Osteoblast (primary cell): ENCODE measurements at regions not wholly inside any gene's neighbourhood (a gene's known extent, or its start where the extent isn't known, plus 50 kb on each side); places are given as distances from the start of the nearest gene placed in this dataset.

Source experiments
- DNase-seq: peaks from one replicate; pipeline ENCODE4 v3.0.0; 2011; ENCODE audit warnings: low spot score, mixed read lengths; ENCODE audit not compliant: insufficient read length; ENCODE audit errors: missing footprints
- H2AFZ ChIP-seq: 2 replicates; pipeline ENCODE4 v1.6.0; 2011; ENCODE audit warnings: mild to moderate bottlenecking, low read length
- H3K27ac ChIP-seq: 2 replicates; pipeline ENCODE4 v1.5.1; 2011; ENCODE audit warnings: mild to moderate bottlenecking, low read depth, low read length, moderate library complexity
- H3K27me3 ChIP-seq: 2 replicates; pipeline ENCODE4 v1.6.0; 2012; ENCODE audit warnings: mild to moderate bottlenecking, control low read depth, inconsistent platforms, low read length, moderate library complexity; ENCODE audit not compliant: insufficient read depth
- H3K36me3 ChIP-seq: 2 replicates; pipeline ENCODE4 v1.5.1; 2011; ENCODE audit warnings: mild to moderate bottlenecking, low read length, control low read depth, moderate library complexity; ENCODE audit not compliant: insufficient read depth
- H3K4me1 ChIP-seq: 2 replicates; pipeline ENCODE4 v1.5.1; 2011; ENCODE audit warnings: mild to moderate bottlenecking, low read length, control low read depth, moderate library complexity; ENCODE audit not compliant: insufficient read depth
- H3K4me2 ChIP-seq: 2 replicates; pipeline ENCODE4 v1.6.0; 2011; ENCODE audit warnings: mild to moderate bottlenecking, low read length; ENCODE audit not compliant: insufficient read depth
- H3K4me3 ChIP-seq: fragments of 200-600 bp; sonication (generic); 3 replicates; pipeline ENCODE4 v1.5.1; 2012; ENCODE audit warnings: mild to moderate bottlenecking, low read length, inconsistent platforms; ENCODE audit not compliant: insufficient read depth
- H3K79me2 ChIP-seq: 2 replicates; pipeline ENCODE4 v1.6.0; 2012; ENCODE audit warnings: mild to moderate bottlenecking, low read length, control low read depth, inconsistent platforms; ENCODE audit not compliant: insufficient read depth
- H3K9me3 ChIP-seq: 2 replicates; pipeline ENCODE4 v1.5.1; 2011; ENCODE audit warnings: low read depth, low read length, control low read depth
- H4K20me1 ChIP-seq: 2 replicates; pipeline ENCODE4 v1.6.0; 2012; ENCODE audit warnings: mild to moderate bottlenecking, low read length, control low read depth; ENCODE audit not compliant: insufficient read depth
- CTCF ChIP-seq: IDR thresholded peaks from 2 replicates; pipeline ENCODE4 v1.5.1; 2011; ENCODE audit warnings: mild to moderate bottlenecking, low read depth, low read length, moderate library complexity; ENCODE audit errors: extremely low read depth

- Histone ChIP-seq H3K4me3 (no peak overlapping the region), H3K79me2 (no peaks in the 10 kb centered on the region), H3K4me1 (no peaks in the 10 kb centered on the region), H3K36me3 (no peaks in the 10 kb centered on the region), H4K20me1 (no peaks in the 10 kb centered on the region), H3K4me2 (no peak overlapping the region), H3K9me3 (no peaks in the 10 kb centered on the region), H3K27me3 (no peaks in the 10 kb centered on the region), H2AFZ (no peak overlapping the region), H3K27ac (no peak overlapping the region)
- no peak for DNase-seq
- no peak for TF ChIP-seq CTCF
Observed at GRCh38 chr13:76067850-76068249, 431.7 kb downstream of the LMO7 start.

- DNase-seq, result no peak
- H3K79me2 ChIP-seq, result no peaks in the 10 kb centered on the region
- H3K27me3 ChIP-seq, result no peaks in the 10 kb centered on the region
- no peak overlapping the region for H3K4me3 ChIP-seq
- TF ChIP-seq CTCF, result no peak
- H3K9me3 ChIP-seq, result no peaks in the 10 kb centered on the region
- no peaks in the 10 kb centered on the region for H3K4me1 ChIP-seq
- no peak overlapping the region for H3K4me2 ChIP-seq
- H4K20me1 ChIP-seq, result no peaks in the 10 kb centered on the region
- no peak overlapping the region for H3K27ac ChIP-seq
- H2AFZ ChIP-seq, result no peak overlapping the region
- H3K36me3 ChIP-seq, result no peaks in the 10 kb centered on the region
Observed at GRCh38 chr13:76053181-76053580, 417.1 kb downstream of the LMO7 start.

GRCh38 chr13:76049376-76049746, 413.2 kb downstream of the LMO7 start:
- no peak overlapping the region for H3K4me2 ChIP-seq
- no peaks in the 10 kb centered on the region for H4K20me1 ChIP-seq
- H3K27ac ChIP-seq, result no peak overlapping the region
- no peak for TF ChIP-seq CTCF
- H3K36me3 ChIP-seq, result no peaks in the 10 kb centered on the region
- no peaks in the 10 kb centered on the region for H3K4me1 ChIP-seq
- no peaks in the 10 kb centered on the region for H3K27me3 ChIP-seq
- H3K9me3 ChIP-seq, result no peaks in the 10 kb centered on the region
- DNase-seq, result no peak
- H3K79me2 ChIP-seq, result no peaks in the 10 kb centered on the region
- H2AFZ ChIP-seq, result no peak overlapping the region
- H3K4me3 ChIP-seq, result no peak overlapping the region

GRCh38 chr13:76048675-76049375, 412.7 kb downstream of the LMO7 start:
- Histone ChIP-seq H3K36me3 (no peaks in the 10 kb centered on the region), H4K20me1 (no peaks in the 10 kb centered on the region), H3K27me3 (no peaks in the 10 kb centered on the region), H3K4me1 (no peaks in the 10 kb centered on the region), H3K4me3 (no peak overlapping the region), H2AFZ (no peak overlapping the region), H3K9me3 (no peaks in the 10 kb centered on the region), H3K79me2 (no peaks in the 10 kb centered on the region), H3K27ac (no peak overlapping the region), H3K4me2 (no peak overlapping the region)
- TF ChIP-seq CTCF, result no peak
- DNase-seq, result no peak
